HEK293 (cell line): ENCODE measurements at regions not wholly inside any gene's neighbourhood (a gene's known extent, or its start where the extent isn't known, plus 50 kb on each side); places are given as distances from the start of the nearest gene placed in this dataset.

Experiments
- CTCF ChIA-PET: fragments of 350-600 bp; formaldehyde crosslinking; extraction: SDS; loops from one replicate; lab custom pipeline; 2021; ENCODE audit warnings: antibody characterized with exemption; lab: Yijun Ruan, JAX
- POLR2A ChIA-PET: fragments of 300-600 bp; formaldehyde crosslinking; extraction: SDS; loops from one replicate; lab custom pipeline; 2020; ENCODE audit warnings: antibody characterized with exemption, inconsistent platforms; lab: Yijun Ruan, JAX
- H3K27ac ChIP-seq: fragments of 200-500 bp; sonication (Bioruptor generic); 2 replicates; pipeline ENCODE4 v1.5.1; 2014; ENCODE audit warnings: low read depth, low read length, control low read depth, inconsistent platforms; ENCODE audit errors: extremely low read depth
- H3K36me3 ChIP-seq, 2 experiments: fragments of 200-500 bp in 1 of 2; sonication (Bioruptor generic) in 1 of 2; 1 replicate in 1 of 2; 2 replicates in 1 of 2; pipeline ENCODE4 v1.5.1; 2014 to 2017; ENCODE audit warnings: inconsistent platforms in 2 of 2, low read length in 2 of 2; ENCODE audit not compliant: control insufficient read depth in 2 of 2, insufficient read depth in 1 of 2
- H3K4me1 ChIP-seq: fragments of 200-500 bp; sonication (Bioruptor generic); 2 replicates; pipeline ENCODE4 v1.5.1; 2014; ENCODE audit warnings: mild to moderate bottlenecking, low read length, inconsistent platforms; ENCODE audit not compliant: control insufficient read depth, insufficient read depth
- H3K4me3 ChIP-seq: 2 replicates; pipeline ENCODE4 v1.5.1; 2011; ENCODE audit warnings: low read depth, mild to moderate bottlenecking, control low read depth, low read length, moderate library complexity
- H3K9me3 ChIP-seq: fragments of 200-500 bp; sonication (Bioruptor generic); 2 replicates; pipeline ENCODE4 v1.5.1; 2014; ENCODE audit warnings: low read depth, low read length, inconsistent platforms; ENCODE audit not compliant: control insufficient read depth, insufficient read depth
- GLIS1 ChIP-seq: fragments of 450-650 bp; formaldehyde crosslinking; IDR thresholded peaks from 2 replicates; pipeline ENCODE4 v1.5.1; 2016; ENCODE audit warnings: missing biosample characterization, missing genetic modification characterization
- GLIS2 ChIP-seq: fragments of 450-650 bp; formaldehyde crosslinking; IDR thresholded peaks from 2 replicates; pipeline ENCODE4 v1.5.1; 2016; ENCODE audit warnings: missing biosample characterization, missing genetic modification characterization
- KLF10 ChIP-seq: fragments of 450-650 bp; IDR thresholded peaks from 2 replicates; pipeline ENCODE4 v1.5.1; 2018; ENCODE audit warnings: missing biosample characterization, mild to moderate bottlenecking, missing genetic modification characterization
- KLF8 ChIP-seq: fragments of 450-650 bp; formaldehyde crosslinking; IDR thresholded peaks from 2 replicates; pipeline ENCODE4 v1.5.1; 2016; ENCODE audit warnings: missing biosample characterization, missing genetic modification characterization
- PRDM2 ChIP-seq: fragments of 450-650 bp; formaldehyde crosslinking; IDR thresholded peaks from 2 replicates; pipeline ENCODE4 v1.5.1; 2016; ENCODE audit warnings: missing biosample characterization, missing genetic modification characterization, borderline replicate concordance
- ZBTB20 ChIP-seq: fragments of 450-650 bp; formaldehyde crosslinking; IDR thresholded peaks from 2 replicates; pipeline ENCODE4 v1.5.1; 2016; ENCODE audit warnings: missing biosample characterization, missing genetic modification characterization
- ZFP3 ChIP-seq: fragments of 450-650 bp; formaldehyde crosslinking; IDR thresholded peaks from 2 replicates; pipeline ENCODE4 v1.5.1; 2016; ENCODE audit warnings: low read depth, missing biosample characterization, missing genetic modification characterization
- ZNF146 ChIP-seq: fragments of 450-650 bp; formaldehyde crosslinking; IDR thresholded peaks from 2 replicates; pipeline ENCODE4 v1.5.1; 2016; ENCODE audit warnings: missing biosample characterization, missing genetic modification characterization
- ZNF19 ChIP-seq: fragments of 450-650 bp; formaldehyde crosslinking; IDR thresholded peaks from 2 replicates; pipeline ENCODE4; 2016; ENCODE audit warnings: missing biosample characterization, missing genetic modification characterization, low read depth
- ZNF211 ChIP-seq: fragments of 450-650 bp; formaldehyde crosslinking; IDR thresholded peaks from 2 replicates; pipeline ENCODE4 v1.5.1; 2016; ENCODE audit warnings: low read depth, missing biosample characterization, missing genetic modification characterization
- ZNF266 ChIP-seq: fragments of 450-650 bp; formaldehyde crosslinking; IDR thresholded peaks from 2 replicates; pipeline ENCODE4 v1.5.1; 2016; ENCODE audit warnings: missing biosample characterization, missing genetic modification characterization, low read depth
- ZNF292 ChIP-seq: fragments of 450-650 bp; formaldehyde crosslinking; IDR thresholded peaks from 2 replicates; pipeline ENCODE4 v1.5.1; 2016; ENCODE audit warnings: low read depth, missing biosample characterization, missing genetic modification characterization, borderline replicate concordance
- ZNF423 ChIP-seq: fragments of 450-650 bp; formaldehyde crosslinking; IDR thresholded peaks from 2 replicates; pipeline ENCODE4 v1.5.1; 2016; ENCODE audit warnings: missing biosample characterization, missing genetic modification characterization
- ZNF473 ChIP-seq: fragments of 450-650 bp; formaldehyde crosslinking; IDR thresholded peaks from 2 replicates; pipeline ENCODE4 v1.5.1; 2017; ENCODE audit warnings: missing biosample characterization, missing genetic modification characterization
- ZNF48 ChIP-seq: fragments of 450-650 bp; formaldehyde crosslinking; IDR thresholded peaks from 2 replicates; pipeline ENCODE4 v1.5.1; 2016; ENCODE audit warnings: missing biosample characterization, missing genetic modification characterization
- ZNF555 ChIP-seq: fragments of 450-650 bp; formaldehyde crosslinking; conservative IDR thresholded peaks from 2 replicates; pipeline ENCODE4 v1.5.1; 2017; ENCODE audit warnings: missing biosample characterization, mild to moderate bottlenecking, missing genetic modification characterization, inconsistent platforms
- ZNF571 ChIP-seq: fragments of 450-650 bp; formaldehyde crosslinking; IDR thresholded peaks from 2 replicates; pipeline ENCODE4 v1.5.0; 2017; ENCODE audit warnings: missing biosample characterization, missing genetic modification characterization
- ZNF610 ChIP-seq: fragments of 450-650 bp; formaldehyde crosslinking; IDR thresholded peaks from 2 replicates; pipeline ENCODE4 v1.5.1; 2016; ENCODE audit warnings: missing biosample characterization, missing genetic modification characterization, borderline replicate concordance
- ZNF704 ChIP-seq: fragments of 450-650 bp; formaldehyde crosslinking; IDR thresholded peaks from 2 replicates; pipeline ENCODE4 v1.5.1; 2016; ENCODE audit warnings: missing biosample characterization, missing genetic modification characterization
- ZNF830 ChIP-seq: fragments of 450-650 bp; IDR thresholded peaks from 2 replicates; pipeline ENCODE4 v1.5.0; 2018; ENCODE audit warnings: missing biosample characterization, missing genetic modification characterization, low read depth, mild to moderate bottlenecking, moderate library complexity
- TF ChIP-seq, protein P1 (sequence below): fragments of 450-650 bp; formaldehyde crosslinking; IDR thresholded peaks from 2 replicates; pipeline ENCODE4 v1.5.1; 2016; ENCODE audit warnings: missing biosample characterization, missing genetic modification characterization
- TF ChIP-seq, protein P2 (sequence below): fragments of 450-650 bp; formaldehyde crosslinking; IDR thresholded peaks from 2 replicates; pipeline ENCODE4 v1.5.1; 2016; ENCODE audit warnings: missing biosample characterization, missing genetic modification characterization

DNA sequence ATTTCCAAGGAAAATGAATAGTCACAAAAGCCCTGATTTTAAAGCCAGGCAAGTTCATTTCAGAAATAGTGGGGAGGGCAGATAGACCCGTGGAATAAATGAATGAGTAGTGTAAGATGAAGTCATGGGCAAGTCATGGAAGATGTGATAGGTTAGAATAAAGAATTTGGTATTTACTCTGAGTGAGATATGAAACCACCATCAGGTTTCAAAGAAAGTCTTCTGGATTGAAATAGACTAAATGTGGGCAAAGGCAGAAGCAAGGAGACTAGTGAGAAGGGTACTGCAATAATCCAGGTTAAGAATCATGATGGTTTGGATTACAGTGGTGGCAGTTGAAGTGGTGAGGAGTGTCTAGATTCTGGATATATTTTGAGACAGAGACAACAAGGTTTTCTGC is 218.5 kb upstream of the AFF2 start:
- Histone ChIP-seq H3K4me1 (no peaks in the 10 kb centered on the region), H3K27ac (no peak overlapping the region), H3K9me3 (no peaks in the 10 kb centered on the region; the same call in 1 of the 2 replicates), H3K4me3 (no peak overlapping the region), H3K36me3 (no peaks in the 10 kb centered on the region)
- POLR2A ChIA-PET, result no interaction called here
- CTCF ChIA-PET, result no interaction called here
- TF ChIP-seq ZNF571 (tag by site-specific recombination), result no peak
- no peak for TF ChIP-seq ZNF610 (tag by site-specific recombination)
- no peak for TF ChIP-seq ZNF266
- TF ChIP-seq, protein P1, sequence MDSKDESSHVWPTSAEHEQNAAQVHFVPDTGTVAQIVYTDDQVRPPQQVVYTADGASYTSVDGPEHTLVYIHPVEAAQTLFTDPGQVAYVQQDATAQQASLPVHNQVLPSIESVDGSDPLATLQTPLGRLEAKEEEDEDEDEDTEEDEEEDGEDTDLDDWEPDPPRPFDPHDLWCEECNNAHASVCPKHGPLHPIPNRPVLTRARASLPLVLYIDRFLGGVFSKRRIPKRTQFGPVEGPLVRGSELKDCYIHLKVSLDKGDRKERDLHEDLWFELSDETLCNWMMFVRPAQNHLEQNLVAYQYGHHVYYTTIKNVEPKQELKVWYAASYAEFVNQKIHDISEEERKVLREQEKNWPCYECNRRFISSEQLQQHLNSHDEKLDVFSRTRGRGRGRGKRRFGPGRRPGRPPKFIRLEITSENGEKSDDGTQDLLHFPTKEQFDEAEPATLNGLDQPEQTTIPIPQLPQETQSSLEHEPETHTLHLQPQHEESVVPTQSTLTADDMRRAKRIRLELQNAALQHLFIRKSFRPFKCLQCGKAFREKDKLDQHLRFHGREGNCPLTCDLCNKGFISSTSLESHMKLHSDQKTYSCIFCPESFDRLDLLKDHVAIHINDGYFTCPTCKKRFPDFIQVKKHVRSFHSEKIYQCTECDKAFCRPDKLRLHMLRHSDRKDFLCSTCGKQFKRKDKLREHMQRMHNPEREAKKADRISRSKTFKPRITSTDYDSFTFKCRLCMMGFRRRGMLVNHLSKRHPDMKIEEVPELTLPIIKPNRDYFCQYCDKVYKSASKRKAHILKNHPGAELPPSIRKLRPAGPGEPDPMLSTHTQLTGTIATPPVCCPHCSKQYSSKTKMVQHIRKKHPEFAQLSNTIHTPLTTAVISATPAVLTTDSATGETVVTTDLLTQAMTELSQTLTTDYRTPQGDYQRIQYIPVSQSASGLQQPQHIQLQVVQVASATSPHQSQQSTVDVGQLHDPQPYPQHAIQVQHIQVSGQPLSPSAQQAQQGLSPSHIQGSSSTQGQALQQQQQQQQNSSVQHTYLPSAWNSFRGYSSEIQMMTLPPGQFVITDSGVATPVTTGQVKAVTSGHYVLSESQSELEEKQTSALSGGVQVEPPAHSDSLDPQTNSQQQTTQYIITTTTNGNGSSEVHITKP (tag by site-specific recombination), result no peak
- TF ChIP-seq GLIS2 (tag by site-specific recombination), result no peak
- no peak for TF ChIP-seq ZNF704 (tag by site-specific recombination)
- no peak for TF ChIP-seq KLF8
- no peak for TF ChIP-seq ZNF292 (tag by site-specific recombination)
- no peak for TF ChIP-seq KLF10 (tag by site-specific recombination)
- TF ChIP-seq ZNF473 (tag by site-specific recombination), result no peak
- no peak for TF ChIP-seq GLIS1 (tag by site-specific recombination)
- no peak for TF ChIP-seq ZNF555 (tag by site-specific recombination)
- TF ChIP-seq PRDM2, result no peak
- no peak for TF ChIP-seq ZNF19 (tag by site-specific recombination)
- TF ChIP-seq ZNF211 (tag by site-specific recombination), result no peak

DNA sequence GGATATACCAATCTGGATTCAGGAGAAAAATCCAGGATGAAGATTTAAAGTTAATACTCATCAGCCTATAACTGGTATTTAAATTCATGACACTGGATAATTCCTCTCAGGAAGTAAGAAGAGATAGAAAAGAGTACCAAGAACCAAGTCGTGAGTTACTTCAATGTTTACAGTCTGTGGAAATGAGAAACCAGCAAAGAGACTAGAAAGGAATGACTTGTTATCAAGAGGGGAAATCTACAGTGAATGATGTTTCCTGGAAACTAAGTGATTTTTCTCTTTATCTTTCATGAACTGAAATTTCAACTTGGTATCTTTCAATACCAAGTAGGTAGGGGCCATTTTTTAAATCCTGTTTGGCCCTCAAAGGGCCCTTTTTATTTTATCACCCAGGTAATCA is 217.9 kb upstream of the AFF2 start:
- Histone ChIP-seq H3K4me1 (no peaks in the 10 kb centered on the region), H3K4me3 (no peak overlapping the region), H3K36me3 (no peaks in the 10 kb centered on the region), H3K27ac (no peak overlapping the region), H3K9me3 (no peaks in the 10 kb centered on the region; the same call in 1 of the 2 replicates)
- POLR2A ChIA-PET, result no interaction called here
- CTCF ChIA-PET, result no interaction called here
- TF ChIP-seq ZNF48 (tag by site-specific recombination) (no peak), ZBTB20 (tag by site-specific recombination) (no peak), ZNF423 (tag by site-specific recombination) (no peak), ZFP3 (tag by site-specific recombination) (no peak), ZNF830 (tag by site-specific recombination) (no peak), ZNF146 (tag by site-specific recombination) (no peak)
- TF ChIP-seq, protein P2, sequence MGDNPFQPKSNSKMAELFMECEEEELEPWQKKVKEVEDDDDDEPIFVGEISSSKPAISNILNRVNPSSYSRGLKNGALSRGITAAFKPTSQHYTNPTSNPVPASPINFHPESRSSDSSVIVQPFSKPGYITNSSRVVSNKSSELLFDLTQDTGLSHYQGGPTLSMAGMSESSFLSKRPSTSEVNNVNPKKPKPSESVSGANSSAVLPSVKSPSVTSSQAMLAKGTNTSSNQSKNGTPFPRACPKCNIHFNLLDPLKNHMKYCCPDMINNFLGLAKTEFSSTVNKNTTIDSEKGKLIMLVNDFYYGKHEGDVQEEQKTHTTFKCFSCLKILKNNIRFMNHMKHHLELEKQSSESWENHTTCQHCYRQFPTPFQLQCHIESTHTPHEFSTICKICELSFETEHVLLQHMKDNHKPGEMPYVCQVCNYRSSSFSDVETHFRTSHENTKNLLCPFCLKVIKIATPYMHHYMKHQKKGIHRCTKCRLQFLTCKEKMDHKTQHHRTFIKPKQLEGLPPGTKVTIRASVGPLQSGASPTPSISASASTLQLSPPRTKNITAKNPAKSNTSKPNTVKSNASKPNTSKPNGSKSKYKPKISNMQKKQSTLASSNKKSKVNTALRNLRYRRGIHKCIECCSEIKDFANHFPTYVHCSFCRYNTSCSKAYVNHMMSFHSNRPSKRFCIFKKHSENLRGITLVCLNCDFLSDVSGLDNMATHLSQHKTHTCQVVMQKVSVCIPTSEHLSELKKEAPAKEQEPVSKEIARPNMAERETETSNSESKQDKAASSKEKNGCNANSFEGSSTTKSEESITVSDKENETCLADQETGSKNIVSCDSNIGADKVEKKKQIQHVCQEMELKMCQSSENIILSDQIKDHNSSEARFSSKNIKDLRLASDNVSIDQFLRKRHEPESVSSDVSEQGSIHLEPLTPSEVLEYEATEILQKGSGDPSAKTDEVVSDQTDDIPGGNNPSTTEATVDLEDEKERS, result no peak
